ENCODE measurements at regions not wholly inside any gene's neighbourhood (a gene's known extent, or its start where the extent isn't known, plus 50 kb on each side); places are given as distances from the start of the nearest gene placed in this dataset.

- TF ChIP-seq CHD7 (IDR thresholded peaks at IDR 0.05; ENCODE audit: insufficient replicate concordance, low read length) (no peak), ZNF274 (IDR thresholded peaks at IDR 0.05; ENCODE audit: borderline replicate concordance, extremely low read depth, low read length) (no peak), SAP30 (IDR thresholded peaks at IDR 0.05; ENCODE audit: insufficient read depth, insufficient replicate concordance, low read length) (no peak), CBX8 (IDR thresholded peaks at IDR 0.05; ENCODE audit: borderline replicate concordance, low read depth, low read length) (no peak), PHF8 (conservative IDR thresholded peaks at IDR 0.05; ENCODE audit: low read depth, low read length) (no peak)
Measured at GRCh38 chr3:150300852-150301517, 107.1 kb upstream of the TSC22D2 start (continued).
